H1 (cell line): ENCODE measurements at regions not wholly inside any gene's neighbourhood (a gene's known extent, or its start where the extent isn't known, plus 50 kb on each side); places are given as distances from the start of the nearest gene placed in this dataset.
"Not testable (repeated sequence)": the region's sequence is repeated elsewhere in the genome, so short reads cannot be mapped to it uniquely, and the experiment has no call there.

Experiments used
- CTCF ChIA-PET: fragments of 300-600 bp; sonication (Branson Sonifier 250); formaldehyde crosslinking; loops from one replicate; lab custom pipeline; 2021; ENCODE audit not compliant: partially characterized antibody; lab: Charles Lee
- POLR2A ChIA-PET: fragments of 300-600 bp; sonication (Branson Sonifier 250); formaldehyde crosslinking; loops from one replicate; lab custom pipeline; 2021; ENCODE audit warnings: inconsistent platforms; ENCODE audit not compliant: partially characterized antibody; lab: Charles Lee
- DNase-seq, 2 experiments: peaks; one replicate each; pipeline versions ENCODE4 v3.0.0 to v3.0.0-alpha.2; 2010 to 2022; ENCODE audit warnings: low spot score in 2 of 2, low read depth in 1 of 2, mixed read lengths in 1 of 2
- FAIRE-seq: peaks from 2 replicates; lab custom pipeline; 2011; peaks lifted over from hg19 to GRCh38; lab: Jason Lieb, UNC
- H2AFZ ChIP-seq: 2 replicates; pipeline ENCODE4 v1.8.1; 2012; ENCODE audit warnings: low read length, inconsistent platforms
- H2AK5ac ChIP-seq: 2 replicates; pipeline ENCODE4 v1.6.1; 2013; ENCODE audit warnings: low read depth, low read length
- H2BK120ac ChIP-seq: replicated peaks from 2 replicates; pipeline ENCODE3; 2013; ENCODE audit warnings: low read depth, low read length, inconsistent platforms
- H2BK12ac ChIP-seq: 2 replicates; pipeline ENCODE4 v1.6.1; 2013; ENCODE audit warnings: low read depth, low read length
- H2BK15ac ChIP-seq: 2 replicates; pipeline ENCODE4 v1.6.1; 2013; ENCODE audit warnings: low read length
- H2BK20ac ChIP-seq: 2 replicates; pipeline ENCODE4 v1.6.1; 2013; ENCODE audit warnings: low read length
- H2BK5ac ChIP-seq: 2 replicates; pipeline ENCODE4 v1.6.1; 2013; ENCODE audit warnings: low read depth, low read length
- H3K14ac ChIP-seq: 2 replicates; pipeline ENCODE4 v1.6.1; 2013; ENCODE audit warnings: inconsistent platforms; ENCODE audit not compliant: insufficient read length
- H3K18ac ChIP-seq: 2 replicates; pipeline ENCODE4 v1.6.1; 2013; ENCODE audit warnings: low read length; ENCODE audit errors: extremely low read depth
- H3K23ac ChIP-seq: 2 replicates; pipeline ENCODE4 v1.6.1; 2013; ENCODE audit warnings: inconsistent platforms; ENCODE audit not compliant: insufficient read length
- H3K23me2 ChIP-seq: 2 replicates; pipeline ENCODE4 v1.6.1; 2013; ENCODE audit warnings: low read depth, low read length
- H3K27ac ChIP-seq: 2 replicates; pipeline ENCODE4 v1.6.1; 2011; ENCODE audit warnings: low read depth, low read length, inconsistent platforms
- H3K27me3 ChIP-seq, 4 experiments: replicated peaks in 1 of 4; 1 replicate in 1 of 4; 2 replicates in 3 of 4; pipeline versions ENCODE4 v1.6.1 to v1.8.1; 2011 to 2013; ENCODE audit warnings: low read length in 3 of 4, mild to moderate bottlenecking in 3 of 4, inconsistent platforms in 2 of 4, mixed read lengths in 2 of 4, moderate library complexity in 1 of 4; ENCODE audit not compliant: control insufficient read depth in 3 of 4, insufficient read depth in 3 of 4; ENCODE audit errors: extremely low read depth in 1 of 4
- H3K36me3 ChIP-seq, 4 experiments: 2 replicates each; pipeline versions ENCODE4 v1.6.1 to v1.8.1; 2011 to 2013; ENCODE audit warnings: mild to moderate bottlenecking in 4 of 4, low read length in 3 of 4, moderate library complexity in 2 of 4, control low read depth in 1 of 4, inconsistent platforms in 1 of 4; ENCODE audit not compliant: insufficient read depth in 4 of 4, control insufficient read depth in 2 of 4
- H3K4ac ChIP-seq: replicated peaks from 2 replicates; pipeline ENCODE3; 2013; ENCODE audit warnings: low read length, low read depth, mixed read lengths, inconsistent platforms; ENCODE audit not compliant: insufficient read length
- H3K4me1 ChIP-seq, 4 experiments: replicated peaks in 1 of 4; 1 replicate in 1 of 4; 2 replicates in 3 of 4; pipeline versions ENCODE4 v1.6.1 to v1.8.1; 2011 to 2013; ENCODE audit warnings: low read length in 3 of 4, inconsistent platforms in 2 of 4, mixed read lengths in 1 of 4; ENCODE audit not compliant: insufficient read depth in 4 of 4, control insufficient read depth in 3 of 4
- H3K4me2 ChIP-seq, 2 experiments: 2 replicates each; pipeline versions ENCODE4 v1.6.1 to v1.8.1; 2011 to 2013; ENCODE audit warnings: low read depth in 2 of 2, low read length in 2 of 2, control low read depth in 1 of 2, inconsistent platforms in 1 of 2, mild to moderate bottlenecking in 1 of 2; ENCODE audit not compliant: insufficient read depth in 1 of 2
- H3K4me3 ChIP-seq, 4 experiments: fragments of 200-600, 300-600 bp in 1 of 4; sonication (generic), shearing (Covaris generic), sonication (Bioruptor Twin) in 1 of 4; 2 replicates each; pipeline versions ENCODE4 v1.5.1 to v1.8.1; 2011 to 2016; ENCODE audit warnings: low read length in 4 of 4, low read depth in 3 of 4, control low read depth in 2 of 4, inconsistent platforms in 2 of 4, mild to moderate bottlenecking in 2 of 4, mixed read lengths in 1 of 4, moderate library complexity in 1 of 4; ENCODE audit not compliant: insufficient read depth in 2 of 4; ENCODE audit errors: extremely low read depth in 1 of 4
- H3K56ac ChIP-seq: replicated peaks from 2 replicates; pipeline ENCODE3; 2013; ENCODE audit warnings: low read depth, mild to moderate bottlenecking, mixed read lengths, low read length, inconsistent platforms; ENCODE audit not compliant: insufficient read length
- H3K79me1 ChIP-seq: 2 replicates; pipeline ENCODE4 v1.6.1; 2013; ENCODE audit warnings: low read depth, low read length, control low read depth
- H3K79me2 ChIP-seq, 2 experiments: 2 replicates each; pipeline versions ENCODE4 v1.6.1 to v1.8.1; 2012 to 2013; ENCODE audit warnings: low read length in 2 of 2, mild to moderate bottlenecking in 2 of 2, inconsistent platforms in 1 of 2; ENCODE audit not compliant: insufficient read depth in 2 of 2, control insufficient read depth in 1 of 2
- H3K9ac ChIP-seq, 4 experiments: replicated peaks in 1 of 4; 1 replicate in 1 of 4; 2 replicates in 3 of 4; pipeline versions ENCODE4 v1.6.1 to v1.8.1; 2011 to 2013; ENCODE audit warnings: low read depth in 3 of 4, low read length in 3 of 4, control low read depth in 2 of 4, mild to moderate bottlenecking in 2 of 4, moderate library complexity in 2 of 4, inconsistent platforms in 1 of 4; ENCODE audit errors: extremely low read depth in 1 of 4
- H3K9me3 ChIP-seq, 2 experiments: 2 replicates each; pipeline versions ENCODE4 v1.6.1 to v1.8.1; 2012 to 2013; ENCODE audit warnings: mild to moderate bottlenecking in 2 of 2, moderate library complexity in 2 of 2, control low read depth in 1 of 2, inconsistent platforms in 1 of 2, low read depth in 1 of 2, low read length in 1 of 2, mixed read lengths in 1 of 2; ENCODE audit not compliant: insufficient read depth in 2 of 2
- H4K20me1 ChIP-seq, 2 experiments: replicated peaks in 1 of 2; 2 replicates each; pipeline versions ENCODE3 to v1.8.1; 2011 to 2013; ENCODE audit warnings: inconsistent platforms in 2 of 2, low read length in 2 of 2, mild to moderate bottlenecking in 1 of 2; ENCODE audit not compliant: insufficient read depth in 2 of 2, control insufficient read depth in 1 of 2
- H4K5ac ChIP-seq: 2 replicates; pipeline ENCODE4 v1.6.1; 2013; ENCODE audit warnings: low read length, low read depth, mixed read lengths, inconsistent platforms; ENCODE audit not compliant: insufficient read length
- H4K8ac ChIP-seq: 2 replicates; pipeline ENCODE4 v1.8.0; 2013; ENCODE audit warnings: mild to moderate bottlenecking, moderate library complexity, low read length, inconsistent platforms; ENCODE audit not compliant: insufficient read depth; ENCODE audit errors: extremely low read depth
- H4K91ac ChIP-seq: replicated peaks from 2 replicates; pipeline ENCODE3; 2013; ENCODE audit warnings: low read length, mixed read lengths, inconsistent platforms; ENCODE audit not compliant: insufficient read length
- WGBS, 2 experiments: shearing (Covaris generic) in 1 of 2; methylation state at CpG; one replicate each; pipeline versions ENCODE4 v1.1.6 to v1.1.7; 2013 to 2015; ENCODE audit warnings: low lambda C conversion rate in 2 of 2, mixed read lengths in 2 of 2, inconsistent platforms in 1 of 2, low coverage in 1 of 2, missing lambda C conversion rate in 1 of 2; ENCODE audit not compliant: insufficient replicate concordance in 2 of 2, insufficient coverage in 1 of 2, insufficient read length in 1 of 2; ENCODE audit errors: extremely low coverage in 1 of 2, missing lambda C conversion rate in 1 of 2; 5-methylcytosine and 5-hydroxymethylcytosine counted together

- H3K4me1 ChIP-seq, H2AK5ac ChIP-seq, H3K23me2 ChIP-seq, H3K4me3 ChIP-seq, H4K5ac ChIP-seq, H3K4ac ChIP-seq, FAIRE-seq, H3K14ac ChIP-seq, H4K91ac ChIP-seq, H3K9me3 ChIP-seq, H3K36me3 ChIP-seq, H2BK15ac ChIP-seq, H3K27ac ChIP-seq, H3K4me2 ChIP-seq, H3K18ac ChIP-seq, H3K56ac ChIP-seq, H3K79me1 ChIP-seq, H2BK120ac ChIP-seq, POLR2A ChIA-PET, H3K27me3 ChIP-seq, H4K8ac ChIP-seq, H2BK12ac ChIP-seq, DNase-seq, H3K9ac ChIP-seq, H2BK5ac ChIP-seq, CTCF ChIA-PET, H2AFZ ChIP-seq, H3K79me2 ChIP-seq, H4K20me1 ChIP-seq, H3K23ac ChIP-seq, H2BK20ac ChIP-seq: not testable (repeated sequence)
- WGBS, 2 experiments, result 89% methylated on average over 5 of the region's 5 CpGs; no CpG with 5 or more reads in 1 of the 2 experiments
Measured at GRCh38 chr4:181811550-181811949, 431.7 kb upstream of the TENM3 start.
